MM.1S (cell line): ENCODE measurements at regions not wholly inside any gene's neighbourhood (a gene's known extent, or its start where the extent isn't known, plus 50 kb on each side); places are given as distances from the start of the nearest gene placed in this dataset.

ENCODE experiments used
- DNase-seq: peaks from one replicate; pipeline ENCODE4 v3.0.0-alpha.2; 2015
- H2AFZ ChIP-seq: fragments of 300-600 bp; sonication (generic); 2 replicates; pipeline ENCODE4 v1.6.0; 2016; ENCODE audit warnings: antibody characterized with exemption, low read length
- H3F3A ChIP-seq: fragments of 300-600 bp; sonication (generic); 2 replicates; pipeline ENCODE4 v1.6.1; 2016; ENCODE audit warnings: mild to moderate bottlenecking, antibody characterized with exemption, low read length, moderate library complexity, mixed read lengths; ENCODE audit not compliant: insufficient read depth
- H3K27ac ChIP-seq: fragments of 300-600 bp; sonication (generic); 2 replicates; pipeline ENCODE4 v1.5.1; 2016; ENCODE audit warnings: mild to moderate bottlenecking, low read length
- H3K27me3 ChIP-seq: fragments of 300-600 bp; sonication (generic); replicated peaks from 2 replicates; pipeline ENCODE4 v1.6.0; 2016; ENCODE audit warnings: low read length; ENCODE audit not compliant: insufficient read depth
- H3K36me3 ChIP-seq: fragments of 300-600 bp; sonication (generic); replicated peaks from 2 replicates; pipeline ENCODE4 v1.6.1; 2016; ENCODE audit warnings: mild to moderate bottlenecking, low read length, mixed read lengths; ENCODE audit not compliant: insufficient read depth
- H3K4me1 ChIP-seq: fragments of 300-600 bp; sonication (generic); 2 replicates; pipeline ENCODE4 v1.6.1; 2016; ENCODE audit warnings: low read length, mixed read lengths
- H3K4me2 ChIP-seq: fragments of 300-600 bp; sonication (generic); 2 replicates; pipeline ENCODE4 v1.6.0; 2016; ENCODE audit warnings: low read depth, low read length
- H3K4me3 ChIP-seq: fragments of 300-600 bp; sonication (generic); 2 replicates; pipeline ENCODE4 v1.5.1; 2016; ENCODE audit warnings: low read length, mixed read lengths
- H3K79me2 ChIP-seq: fragments of 300-600 bp; sonication (generic); 2 replicates; pipeline ENCODE4 v1.6.1; 2016; ENCODE audit warnings: mixed run types, low read length, mixed read lengths
- H3K9ac ChIP-seq: fragments of 300-600 bp; sonication (generic); 2 replicates; pipeline ENCODE4 v1.6.1; 2016; ENCODE audit warnings: low read length, mixed read lengths
- H3K9me2 ChIP-seq: fragments of 300-600 bp; sonication (generic); replicated peaks from 2 replicates; pipeline ENCODE4 v1.6.1; 2016; ENCODE audit warnings: mild to moderate bottlenecking, low read length, mixed read lengths; ENCODE audit not compliant: insufficient read depth
- H3K9me3 ChIP-seq: fragments of 300-600 bp; sonication (generic); replicated peaks from 2 replicates; pipeline ENCODE4 v1.6.1; 2016; ENCODE audit warnings: mild to moderate bottlenecking, low read length, mixed read lengths; ENCODE audit not compliant: insufficient read depth
- H4K20me1 ChIP-seq: fragments of 300-600 bp; sonication (generic); 2 replicates; pipeline ENCODE4 v1.6.1; 2016; ENCODE audit warnings: mild to moderate bottlenecking, low read length, moderate library complexity, mixed read lengths; ENCODE audit not compliant: insufficient read depth
- EZH2 ChIP-seq: fragments of 300-600 bp; sonication (generic); optimal IDR thresholded peaks from 2 replicates; pipeline ENCODE3; 2017; ENCODE audit warnings: low read depth, mild to moderate bottlenecking, antibody characterized with exemption, low read length, mixed read lengths
- EZH2phosphoT487 ChIP-seq: fragments of 300-600 bp; sonication (generic); IDR thresholded peaks from 2 replicates; pipeline ENCODE4 v1.6.1; 2018; ENCODE audit warnings: antibody characterized with exemption, low read length
- TF ChIP-seq, protein P1 (sequence below): fragments of 300-600 bp; sonication (generic); IDR thresholded peaks from 2 replicates; pipeline ENCODE4 v1.5.1; 2016; ENCODE audit warnings: antibody characterized with exemption, low read length, mixed read lengths

- Histone ChIP-seq H3F3A (no peaks in the 10 kb centered on the region), H3K27ac (no peak overlapping the region), H3K36me3 (no peaks in the 10 kb centered on the region), H3K4me2 (no peak overlapping the region), H3K9me2 (no peaks in the 10 kb centered on the region), H4K20me1 (no peaks in the 10 kb centered on the region), H3K4me3 (no peak overlapping the region), H3K9ac (no peak overlapping the region), H3K9me3 (no peaks in the 10 kb centered on the region), H3K27me3 (no peaks in the 10 kb centered on the region), H3K79me2 (no peaks in the 10 kb centered on the region), H3K4me1 (no peaks in the 10 kb centered on the region), H2AFZ (no peak overlapping the region)
- DNase-seq: no peak
- TF ChIP-seq EZH2 (no peak), EZH2phosphoT487 (no peak)
- TF ChIP-seq, protein P1, sequence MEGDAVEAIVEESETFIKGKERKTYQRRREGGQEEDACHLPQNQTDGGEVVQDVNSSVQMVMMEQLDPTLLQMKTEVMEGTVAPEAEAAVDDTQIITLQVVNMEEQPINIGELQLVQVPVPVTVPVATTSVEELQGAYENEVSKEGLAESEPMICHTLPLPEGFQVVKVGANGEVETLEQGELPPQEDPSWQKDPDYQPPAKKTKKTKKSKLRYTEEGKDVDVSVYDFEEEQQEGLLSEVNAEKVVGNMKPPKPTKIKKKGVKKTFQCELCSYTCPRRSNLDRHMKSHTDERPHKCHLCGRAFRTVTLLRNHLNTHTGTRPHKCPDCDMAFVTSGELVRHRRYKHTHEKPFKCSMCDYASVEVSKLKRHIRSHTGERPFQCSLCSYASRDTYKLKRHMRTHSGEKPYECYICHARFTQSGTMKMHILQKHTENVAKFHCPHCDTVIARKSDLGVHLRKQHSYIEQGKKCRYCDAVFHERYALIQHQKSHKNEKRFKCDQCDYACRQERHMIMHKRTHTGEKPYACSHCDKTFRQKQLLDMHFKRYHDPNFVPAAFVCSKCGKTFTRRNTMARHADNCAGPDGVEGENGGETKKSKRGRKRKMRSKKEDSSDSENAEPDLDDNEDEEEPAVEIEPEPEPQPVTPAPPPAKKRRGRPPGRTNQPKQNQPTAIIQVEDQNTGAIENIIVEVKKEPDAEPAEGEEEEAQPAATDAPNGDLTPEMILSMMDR: no peak
Observed at GRCh38 chr13:73339086-73339485, 280.3 kb downstream of the KLF5 start.

GRCh38 chr13:73338389-73338788, 279.6 kb downstream of the KLF5 start:
- H3K9me3 ChIP-seq: no peaks in the 10 kb centered on the region
- no peaks in the 10 kb centered on the region for H3K36me3 ChIP-seq
- H3K79me2 ChIP-seq: no peaks in the 10 kb centered on the region
- H3K27me3 ChIP-seq: no peaks in the 10 kb centered on the region
- no peaks in the 10 kb centered on the region for H4K20me1 ChIP-seq
- no peak overlapping the region for H3K27ac ChIP-seq
- H3K9ac ChIP-seq: no peak overlapping the region
- no peaks in the 10 kb centered on the region for H3K9me2 ChIP-seq
- H3K4me3 ChIP-seq: no peak overlapping the region
- no peak overlapping the region for H2AFZ ChIP-seq
- H3K4me1 ChIP-seq: no peaks in the 10 kb centered on the region
- H3K4me2 ChIP-seq: no peak overlapping the region
- TF ChIP-seq EZH2 (no peak), EZH2phosphoT487 (no peak)
- TF ChIP-seq, protein P1: no peak
- no peak for DNase-seq
- no peaks in the 10 kb centered on the region for H3F3A ChIP-seq

DNA sequence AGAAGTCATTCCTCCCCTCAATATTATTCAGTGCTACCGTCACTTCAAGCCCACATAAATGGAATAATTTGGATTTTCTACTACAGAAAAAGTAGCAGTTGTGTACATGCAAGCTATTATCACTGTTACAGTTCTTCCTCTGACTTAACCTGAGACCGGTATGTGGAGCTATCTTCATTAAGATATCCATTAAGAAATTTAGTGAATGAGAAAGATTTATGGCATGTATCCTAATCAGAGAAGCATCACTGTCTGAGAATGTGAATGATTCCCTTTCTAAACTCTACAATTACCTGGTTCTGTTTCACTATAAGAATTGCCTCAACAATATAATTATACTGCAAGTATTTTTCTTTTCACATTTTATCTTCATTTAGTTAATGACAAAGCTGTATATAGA, 278.7 kb downstream of the KLF5 start:
- no peak overlapping the region for H2AFZ ChIP-seq
- H3K27me3 ChIP-seq: no peaks in the 10 kb centered on the region
- no peaks in the 10 kb centered on the region for H3K4me1 ChIP-seq

DNA sequence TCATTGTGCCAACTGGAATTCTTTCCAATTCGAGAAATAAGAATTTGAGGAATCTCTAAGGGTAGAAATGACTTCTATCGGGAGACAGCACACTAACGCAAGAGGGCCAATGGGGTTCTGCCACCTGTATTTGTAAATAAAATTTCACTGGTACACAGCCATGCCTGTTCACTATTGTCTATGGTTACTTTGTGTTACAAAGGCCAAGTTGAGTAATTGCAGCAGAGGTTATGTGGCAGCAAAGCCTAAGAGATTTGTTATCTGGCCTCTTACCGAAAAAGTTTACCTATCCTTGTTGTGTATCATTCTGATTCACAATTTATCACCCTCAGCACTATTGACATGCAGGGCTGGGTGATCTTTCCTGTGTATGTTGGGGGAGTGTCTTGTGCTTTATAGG, 278.0 kb downstream of the KLF5 start:
- Histone ChIP-seq H3K9me3 (no peaks in the 10 kb centered on the region), H3K27me3 (no peaks in the 10 kb centered on the region), H3K79me2 (no peaks in the 10 kb centered on the region), H3K4me2 (no peak overlapping the region), H4K20me1 (no peaks in the 10 kb centered on the region), H2AFZ (no peak overlapping the region), H3K27ac (no peak overlapping the region), H3K4me3 (no peak overlapping the region), H3K9me2 (no peaks in the 10 kb centered on the region), H3K4me1 (no peaks in the 10 kb centered on the region), H3K36me3 (no peaks in the 10 kb centered on the region), H3K9ac (no peak overlapping the region), H3F3A (no peaks in the 10 kb centered on the region)
- no peak for DNase-seq
- TF ChIP-seq, protein P1: no peak
- TF ChIP-seq EZH2phosphoT487: no peak
- TF ChIP-seq EZH2: no peak

More for the DNA sequence above, 278.7 kb downstream of the KLF5 start:
- DNase-seq: no peak
- no peaks in the 10 kb centered on the region for H3K9me3 ChIP-seq
- no peaks in the 10 kb centered on the region for H3K36me3 ChIP-seq
- H3K4me3 ChIP-seq: no peak overlapping the region
- TF ChIP-seq EZH2: no peak
- H3K9ac ChIP-seq: no peak overlapping the region
- no peak overlapping the region for H3K4me2 ChIP-seq
- H4K20me1 ChIP-seq: no peaks in the 10 kb centered on the region
- H3F3A ChIP-seq: no peaks in the 10 kb centered on the region
- H3K79me2 ChIP-seq: no peaks in the 10 kb centered on the region
- H3K27ac ChIP-seq: no peak overlapping the region
- H3K9me2 ChIP-seq: no peaks in the 10 kb centered on the region
